H9 (cell line): ENCODE measurements at regions not wholly inside any gene's neighbourhood (a gene's known extent, or its start where the extent isn't known, plus 50 kb on each side); places are given as distances from the start of the nearest gene placed in this dataset.

Experiments
- DNase-seq: peaks from one replicate; pipeline ENCODE4 v3.0.0-alpha.2; 2017
- H2AFZ ChIP-seq: one replicate; pipeline ENCODE4 v1.6.1; 2013; ENCODE audit warnings: mild to moderate bottlenecking, low read length, control low read depth, moderate library complexity
- H2AK5ac ChIP-seq: 2 replicates; pipeline ENCODE4 v1.6.1; 2013; ENCODE audit warnings: low read length, control low read depth, mixed read lengths; ENCODE audit not compliant: insufficient read length
- H2BK120ac ChIP-seq: one replicate; pipeline ENCODE4 v1.6.1; 2013; ENCODE audit warnings: low read depth, mild to moderate bottlenecking, low read length, control low read depth, inconsistent platforms; ENCODE audit not compliant: poor library complexity, severe bottlenecking
- H2BK12ac ChIP-seq: 2 replicates; pipeline ENCODE4 v1.6.1; 2013; ENCODE audit warnings: low read length, control low read depth, mixed read lengths, low read depth; ENCODE audit not compliant: insufficient read length
- H2BK15ac ChIP-seq: 2 replicates; pipeline ENCODE4 v1.6.1; 2013; ENCODE audit warnings: low read depth, low read length, control low read depth
- H2BK20ac ChIP-seq: one replicate; pipeline ENCODE4 v1.6.1; 2013; ENCODE audit warnings: low read depth, mild to moderate bottlenecking, low read length, control low read depth, inconsistent platforms; ENCODE audit not compliant: poor library complexity, severe bottlenecking
- H2BK5ac ChIP-seq: 2 replicates; pipeline ENCODE4 v1.6.1; 2013; ENCODE audit warnings: low read length, control low read depth, mixed read lengths; ENCODE audit not compliant: insufficient read length
- H3K14ac ChIP-seq: 2 replicates; pipeline ENCODE4 v1.6.1; 2013; ENCODE audit warnings: low read length, control low read depth; ENCODE audit not compliant: insufficient read depth
- H3K18ac ChIP-seq: 2 replicates; pipeline ENCODE4 v1.6.1; 2013; ENCODE audit warnings: low read depth, mild to moderate bottlenecking, mixed read lengths, low read length, control low read depth; ENCODE audit not compliant: insufficient read length
- H3K23ac ChIP-seq: 2 replicates; pipeline ENCODE4 v1.6.1; 2013; ENCODE audit warnings: low read length, control low read depth, mixed read lengths, low read depth; ENCODE audit not compliant: insufficient read length
- H3K23me2 ChIP-seq: 2 replicates; pipeline ENCODE4 v1.6.1; 2013; ENCODE audit warnings: low read depth, mild to moderate bottlenecking, mixed read lengths, low read length, control low read depth; ENCODE audit not compliant: insufficient read length, poor library complexity, severe bottlenecking
- H3K27ac ChIP-seq: 2 replicates; pipeline ENCODE4 v1.5.1; 2013; ENCODE audit warnings: low read length, control low read depth, mixed read lengths, low read depth; ENCODE audit not compliant: insufficient read length
- H3K27me3 ChIP-seq: 2 replicates; pipeline ENCODE4 v1.6.1; 2013; ENCODE audit warnings: low read length, control low read depth, inconsistent platforms; ENCODE audit not compliant: insufficient read depth
- H3K4ac ChIP-seq: 2 replicates; pipeline ENCODE4 v1.6.1; 2013; ENCODE audit warnings: low read depth, mild to moderate bottlenecking, control low read depth, inconsistent platforms, low read length, moderate library complexity
- H3K4me1 ChIP-seq: 2 replicates; pipeline ENCODE4 v1.6.1; 2013; ENCODE audit warnings: low read length, control low read depth, inconsistent platforms; ENCODE audit not compliant: insufficient read depth
- H3K4me2 ChIP-seq: 2 replicates; pipeline ENCODE4 v1.6.1; 2013; ENCODE audit warnings: low read length, control low read depth, mixed read lengths; ENCODE audit not compliant: insufficient read length, insufficient read depth
- H3K56ac ChIP-seq: 2 replicates; pipeline ENCODE4 v1.6.1; 2013; ENCODE audit warnings: low read depth, mild to moderate bottlenecking, mixed read lengths, low read length, control low read depth; ENCODE audit not compliant: insufficient read length
- H3K79me1 ChIP-seq: 2 replicates; pipeline ENCODE4 v1.6.1; 2013; ENCODE audit warnings: low read depth, mild to moderate bottlenecking, moderate library complexity, low read length, control low read depth, inconsistent platforms; ENCODE audit not compliant: insufficient read depth, poor library complexity, severe bottlenecking
- H3K79me2 ChIP-seq: 2 replicates; pipeline ENCODE4 v1.6.1; 2013; ENCODE audit warnings: low read length, control low read depth, inconsistent platforms; ENCODE audit not compliant: insufficient read depth
- H3K9ac ChIP-seq: 2 replicates; pipeline ENCODE4 v1.6.1; 2013; ENCODE audit warnings: low read length, control low read depth, mixed read lengths; ENCODE audit not compliant: insufficient read length; ENCODE audit errors: extremely low read depth
- H3K9me3 ChIP-seq: one replicate; pipeline ENCODE4 v1.6.1; 2013; ENCODE audit warnings: low read depth, low read length, inconsistent platforms; ENCODE audit not compliant: control insufficient read depth
- H3T11ph ChIP-seq: one replicate; pipeline ENCODE4 v1.6.1; 2013; ENCODE audit warnings: mild to moderate bottlenecking, low read length, control low read depth, inconsistent platforms
- H4K20me1 ChIP-seq: one replicate; pipeline ENCODE4 v1.6.1; 2013; ENCODE audit not compliant: control insufficient read depth, insufficient read length, insufficient read depth
- H4K5ac ChIP-seq: 2 replicates; pipeline ENCODE4 v1.6.1; 2013; ENCODE audit warnings: low read depth, mild to moderate bottlenecking, mixed read lengths, low read length, control low read depth; ENCODE audit not compliant: insufficient read length
- H4K8ac ChIP-seq: replicated peaks from 2 replicates; pipeline ENCODE4 v1.6.1; 2013; ENCODE audit warnings: low read length, control low read depth, mixed read lengths, low read depth; ENCODE audit not compliant: insufficient read length
- H4K91ac ChIP-seq: 2 replicates; pipeline ENCODE4 v1.6.1; 2013; ENCODE audit warnings: low read depth, mild to moderate bottlenecking, moderate library complexity, mixed read lengths, low read length, control low read depth; ENCODE audit not compliant: insufficient read length
- H3K27ac Mint-ChIP-seq, 3 experiments: 2 replicates in 2 of 3; 3 replicates in 1 of 3; pipeline ENCODE4 v1.8.0; 2020 to 2021; ENCODE audit warnings: mixed read lengths in 3 of 3, mild to moderate bottlenecking in 1 of 3, moderate library complexity in 1 of 3
- H3K27me3 Mint-ChIP-seq: 2 replicates; pipeline ENCODE4 v1.8.0; 2021; ENCODE audit warnings: low read depth, mild to moderate bottlenecking, moderate library complexity, mixed read lengths
- H3K36me3 Mint-ChIP-seq, 3 experiments: 2 replicates in 2 of 3; 3 replicates in 1 of 3; pipeline ENCODE4 v1.8.0; 2020 to 2021; ENCODE audit warnings: low read depth in 3 of 3, mixed read lengths in 3 of 3; ENCODE audit not compliant: insufficient read depth in 1 of 3
- H3K4me1 Mint-ChIP-seq, 2 experiments: 2 replicates each; pipeline ENCODE4 v1.8.0; 2020; ENCODE audit warnings: mixed read lengths in 2 of 2
- H3K4me3 Mint-ChIP-seq, 2 experiments: 2 replicates in 1 of 2; 3 replicates in 1 of 2; pipeline ENCODE4 v1.8.0; 2020 to 2021; ENCODE audit warnings: mild to moderate bottlenecking in 2 of 2, mixed read lengths in 2 of 2, moderate library complexity in 1 of 2
- H3K9me3 Mint-ChIP-seq, 2 experiments: 2 replicates in 1 of 2; 3 replicates in 1 of 2; pipeline ENCODE4 v1.8.0; 2020; ENCODE audit warnings: mild to moderate bottlenecking in 2 of 2, mixed read lengths in 2 of 2, moderate library complexity in 1 of 2
- WGBS: extraction: QIAGEN DNeasy Blood & Tissue Kit; methylation state at CpG from one replicate; pipeline ENCODE4 v1.1.7; 2013; ENCODE audit warnings: missing lambda C conversion rate, low lambda C conversion rate, mixed read lengths; ENCODE audit not compliant: insufficient read length; ENCODE audit errors: extremely low coverage; 5-methylcytosine and 5-hydroxymethylcytosine counted together
- TF ChIP-seq, protein P1 (sequence below): fragments of 200-600 bp; sonication (generic); conservative IDR thresholded peaks from 3 replicates; pipeline ENCODE4 v1.8.0; 2021; ENCODE audit warnings: antibody characterized with exemption, mild to moderate bottlenecking

DNA sequence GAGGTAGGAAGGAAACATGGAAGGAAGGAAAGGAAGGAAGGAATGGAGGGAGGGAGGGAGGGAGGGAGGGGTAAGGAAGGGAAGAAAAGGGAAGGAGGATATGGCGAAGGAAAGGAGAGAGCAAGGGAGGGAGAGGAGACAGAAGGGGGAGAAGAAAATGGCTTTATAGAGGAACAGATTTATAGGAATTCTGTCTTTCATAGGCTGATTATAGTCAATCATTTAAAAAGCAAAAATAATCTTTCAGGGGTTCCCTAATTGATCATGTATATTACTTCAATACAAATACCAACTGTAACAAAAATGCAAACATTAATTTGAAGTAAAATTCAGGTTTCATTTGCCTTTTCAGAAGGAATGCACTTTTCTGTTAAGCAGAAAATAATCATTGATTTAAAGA is 519.1 kb downstream of the MDFIC start:
- H3K18ac ChIP-seq: no peak overlapping the region
- no peak overlapping the region for H3K14ac ChIP-seq
- no CpG with 5 or more reads among the region's 1 CpG for WGBS
- H4K5ac ChIP-seq: no peak overlapping the region
- Mint-ChIP-seq H3K27me3 (no peaks in the 10 kb centered on the region; the same call in 1 of the 2 replicates), H3K27ac (no peak overlapping the region; a peak in 1 of 7 replicates), H3K36me3 (no peaks in the 10 kb centered on the region), H3K4me3 (no peak overlapping the region), H3K4me1 (peaks cover 0 to 12% of the 10 kb centered on the region in 2 experiments; a peak in 3 of 4 replicates), H3K9me3 (no peaks in the 10 kb centered on the region)
- no peak overlapping the region for H2BK15ac ChIP-seq
- no peak overlapping the region for H2BK20ac ChIP-seq
- no peaks in the 10 kb centered on the region for H4K20me1 ChIP-seq
- no peaks in the 10 kb centered on the region for H3K4me1 ChIP-seq
- no peak overlapping the region for H3K9ac ChIP-seq
- H3K27me3 ChIP-seq: no peaks in the 10 kb centered on the region
- H3K4ac ChIP-seq: no peak overlapping the region
- H3K23ac ChIP-seq: no peak overlapping the region
- H2BK12ac ChIP-seq: no peak overlapping the region
- no peak overlapping the region for H4K8ac ChIP-seq
- H3K4me2 ChIP-seq: no peak overlapping the region
- no peak overlapping the region for H4K91ac ChIP-seq
- H3K79me1 ChIP-seq: no peaks in the 10 kb centered on the region
- H2BK5ac ChIP-seq: no peak overlapping the region
- H2AK5ac ChIP-seq: no peak overlapping the region
- no peak for DNase-seq
- H2AFZ ChIP-seq: no peak overlapping the region
- H3K79me2 ChIP-seq: no peaks in the 10 kb centered on the region
- no peaks in the 10 kb centered on the region for H3K9me3 ChIP-seq
- TF ChIP-seq, protein P1, sequence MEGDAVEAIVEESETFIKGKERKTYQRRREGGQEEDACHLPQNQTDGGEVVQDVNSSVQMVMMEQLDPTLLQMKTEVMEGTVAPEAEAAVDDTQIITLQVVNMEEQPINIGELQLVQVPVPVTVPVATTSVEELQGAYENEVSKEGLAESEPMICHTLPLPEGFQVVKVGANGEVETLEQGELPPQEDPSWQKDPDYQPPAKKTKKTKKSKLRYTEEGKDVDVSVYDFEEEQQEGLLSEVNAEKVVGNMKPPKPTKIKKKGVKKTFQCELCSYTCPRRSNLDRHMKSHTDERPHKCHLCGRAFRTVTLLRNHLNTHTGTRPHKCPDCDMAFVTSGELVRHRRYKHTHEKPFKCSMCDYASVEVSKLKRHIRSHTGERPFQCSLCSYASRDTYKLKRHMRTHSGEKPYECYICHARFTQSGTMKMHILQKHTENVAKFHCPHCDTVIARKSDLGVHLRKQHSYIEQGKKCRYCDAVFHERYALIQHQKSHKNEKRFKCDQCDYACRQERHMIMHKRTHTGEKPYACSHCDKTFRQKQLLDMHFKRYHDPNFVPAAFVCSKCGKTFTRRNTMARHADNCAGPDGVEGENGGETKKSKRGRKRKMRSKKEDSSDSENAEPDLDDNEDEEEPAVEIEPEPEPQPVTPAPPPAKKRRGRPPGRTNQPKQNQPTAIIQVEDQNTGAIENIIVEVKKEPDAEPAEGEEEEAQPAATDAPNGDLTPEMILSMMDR: no peak
- H2BK120ac ChIP-seq: no peak overlapping the region
- H3T11ph ChIP-seq: no peak overlapping the region
- H3K27ac ChIP-seq: no peak overlapping the region
- H3K56ac ChIP-seq: no peak overlapping the region
- H3K23me2 ChIP-seq: no peaks in the 10 kb centered on the region
